ENCODE measurements at regions not wholly inside any gene's neighbourhood (a gene's known extent, or its start where the extent isn't known, plus 50 kb on each side); places are given as distances from the start of the nearest gene placed in this dataset.

DNA sequence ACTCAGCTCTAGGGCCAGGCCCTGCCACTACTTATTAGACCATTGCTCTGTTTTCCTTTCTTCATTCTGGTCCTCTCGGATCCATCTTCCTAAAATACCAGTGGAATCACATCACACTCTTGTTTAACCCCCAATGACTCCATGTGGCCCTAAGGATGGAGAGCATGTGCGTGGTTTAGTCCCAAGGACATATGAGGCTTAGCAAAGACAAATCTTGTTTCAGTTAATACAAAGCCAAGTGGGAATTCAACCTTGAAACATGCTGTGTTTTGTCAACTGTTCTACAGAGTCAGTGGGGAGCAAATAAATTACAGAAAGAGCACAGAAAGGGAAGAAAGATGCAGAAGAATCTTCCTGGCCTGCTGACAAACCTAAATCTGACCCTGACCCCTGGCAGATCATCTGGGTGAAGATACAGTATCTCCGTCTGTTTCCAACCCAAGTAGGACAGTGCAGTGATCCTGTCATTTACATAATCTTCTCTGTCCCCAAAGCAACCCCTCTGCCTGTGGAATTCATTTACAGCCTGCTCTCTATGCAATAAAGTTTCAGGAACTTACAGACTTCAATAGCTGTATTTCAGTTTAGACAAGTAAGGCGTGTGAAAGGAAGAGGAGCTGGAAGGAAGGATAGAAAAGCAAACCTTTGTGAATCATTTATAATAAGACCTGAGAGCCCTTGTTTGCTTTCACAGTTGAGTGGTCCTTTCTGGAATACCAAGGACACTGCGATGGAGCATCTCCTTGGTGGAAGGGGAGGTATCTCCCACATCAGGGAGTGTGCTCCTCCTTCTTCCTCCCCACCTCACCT lies 144.0 kb downstream of the THBS2 start:
- TF ChIP-seq CTCF (conservative IDR thresholded peaks at IDR 0.05) (no peak), EZH2 (IDR thresholded peaks at IDR 0.05; ENCODE audit: low read depth) (no peak)
